ENCODE measurements at regions not wholly inside any gene's neighbourhood (a gene's known extent, or its start where the extent isn't known, plus 50 kb on each side); places are given as distances from the start of the nearest gene placed in this dataset.
"Not testable (repeated sequence)": the region's sequence is repeated elsewhere in the genome, so short reads cannot be mapped to it uniquely, and the experiment has no call there.

GRCh38 chr18:41639218-41639617 lies 315.8 kb upstream of the PIK3C3 start:
- H3K4me1 ChIP-seq (ENCODE audit: insufficient read depth, insufficient read length) = no peaks in the 10 kb centered on the region
- H3K4me3 ChIP-seq (ENCODE audit: insufficient read length, low read depth) = no peak overlapping the region
- H3K9ac ChIP-seq (ENCODE audit: insufficient read length, low read depth) = no peak overlapping the region
- DNase-seq (ENCODE audit: low read depth, low spot score) = no peak
- TF ChIP-seq YY1 (IDR thresholded peaks at IDR 0.05; ENCODE audit: insufficient read depth, insufficient read length) (no peak), ZNF274 (IDR thresholded peaks at IDR 0.05; ENCODE audit: low read depth, low read length) (no peak), SUZ12 (IDR thresholded peaks at IDR 0.05; ENCODE audit: extremely low read depth, insufficient read depth, insufficient read length) (no peak)
- no peaks in the 10 kb centered on the region for H3K27me3 ChIP-seq (ENCODE audit: insufficient read depth, insufficient read length)
- no peaks in the 10 kb centered on the region for H3K9me3 ChIP-seq (ENCODE audit: insufficient read depth, low read length)
- no peaks in the 10 kb centered on the region for H3K36me3 ChIP-seq (ENCODE audit: insufficient read depth, insufficient read length, low read length)

GRCh38 chr18:41631723-41632285 lies 323.2 kb upstream of the PIK3C3 start:
- Histone ChIP-seq H3K4me3 (ENCODE audit: insufficient read length, low read depth) (peak overlapping the region; percentile 56), H3K9ac (ENCODE audit: insufficient read length, low read depth) (peak overlapping the region; percentile 61)
- H3K4me1 ChIP-seq (ENCODE audit: insufficient read depth, insufficient read length); H3K27me3 ChIP-seq (ENCODE audit: insufficient read depth, insufficient read length); DNase-seq (ENCODE audit: low read depth, low spot score); H3K9me3 ChIP-seq (ENCODE audit: insufficient read depth, low read length); H3K36me3 ChIP-seq (ENCODE audit: insufficient read depth, insufficient read length, low read length): not testable (repeated sequence)

- Histone ChIP-seq H3K9ac (ENCODE audit: insufficient read length, low read depth) (no peak overlapping the region), H3K9me3 (ENCODE audit: insufficient read depth, low read length) (no peaks in the 10 kb centered on the region; the same call in 1 of the 2 replicates), H3K36me3 (ENCODE audit: insufficient read depth, insufficient read length, low read length) (no peaks in the 10 kb centered on the region), H3K4me3 (ENCODE audit: insufficient read length, low read depth) (no peak overlapping the region), H3K4me1 (ENCODE audit: insufficient read depth, insufficient read length) (no peaks in the 10 kb centered on the region), H3K27me3 (ENCODE audit: insufficient read depth, insufficient read length) (no peaks in the 10 kb centered on the region)
- TF ChIP-seq YY1 (IDR thresholded peaks at IDR 0.05; ENCODE audit: insufficient read depth, insufficient read length) (no peak), SUZ12 (IDR thresholded peaks at IDR 0.05; ENCODE audit: extremely low read depth, insufficient read depth, insufficient read length) (no peak), ZNF274 (IDR thresholded peaks at IDR 0.05; ENCODE audit: low read depth, low read length) (no peak)
- DNase-seq (ENCODE audit: low read depth, low spot score) = no peak
Observed at GRCh38 chr18:41630232-41630886, 324.7 kb upstream of the PIK3C3 start.

DNA sequence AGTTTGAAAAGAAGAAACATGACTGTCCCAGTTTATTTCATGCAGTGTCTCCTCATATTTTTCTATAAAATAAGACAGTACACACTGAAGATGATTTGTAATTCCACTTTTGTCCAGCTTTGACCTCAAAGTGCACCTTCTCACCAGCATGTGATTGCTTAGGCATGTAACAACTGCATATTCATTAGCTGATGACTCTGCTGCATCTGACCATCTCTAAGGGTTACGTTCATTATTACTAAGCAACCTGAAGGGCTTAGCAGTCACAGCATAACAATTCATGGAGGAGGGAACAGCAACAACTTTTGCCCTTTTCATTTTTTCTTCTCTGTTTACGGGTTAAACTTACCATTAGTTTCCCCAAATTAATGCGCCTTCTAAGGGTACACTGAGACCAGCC lies 330.6 kb upstream of the PIK3C3 start:
- no peak overlapping the region for H3K4me3 ChIP-seq (ENCODE audit: insufficient read length, low read depth)
- no peaks in the 10 kb centered on the region for H3K27me3 ChIP-seq (ENCODE audit: insufficient read depth, insufficient read length)
- H3K4me1 ChIP-seq (ENCODE audit: insufficient read depth, insufficient read length) = no peaks in the 10 kb centered on the region
- no peak for DNase-seq (ENCODE audit: low read depth, low spot score)
- no peaks in the 10 kb centered on the region; the same call in 1 of the 2 replicates for H3K9me3 ChIP-seq (ENCODE audit: insufficient read depth, low read length)
- H3K9ac ChIP-seq (ENCODE audit: insufficient read length, low read depth) = no peak overlapping the region
- no peak for TF ChIP-seq ZNF274 (IDR thresholded peaks at IDR 0.05; ENCODE audit: low read depth, low read length)
- TF ChIP-seq YY1 (IDR thresholded peaks at IDR 0.05; ENCODE audit: insufficient read depth, insufficient read length) = no peak
- TF ChIP-seq SUZ12 (IDR thresholded peaks at IDR 0.05; ENCODE audit: extremely low read depth, insufficient read depth, insufficient read length) = no peak
- no peaks in the 10 kb centered on the region for H3K36me3 ChIP-seq (ENCODE audit: insufficient read depth, insufficient read length, low read length)

- DNase-seq (ENCODE audit: low read depth, low spot score) = no peak
- no peaks in the 10 kb centered on the region for H3K4me1 ChIP-seq (ENCODE audit: insufficient read depth, insufficient read length)
- no peaks in the 10 kb centered on the region for H3K27me3 ChIP-seq (ENCODE audit: insufficient read depth, insufficient read length)
- no peak for TF ChIP-seq YY1 (IDR thresholded peaks at IDR 0.05; ENCODE audit: insufficient read depth, insufficient read length)
- no peak for TF ChIP-seq SUZ12 (IDR thresholded peaks at IDR 0.05; ENCODE audit: extremely low read depth, insufficient read depth, insufficient read length)
- no peak for TF ChIP-seq ZNF274 (IDR thresholded peaks at IDR 0.05; ENCODE audit: low read depth, low read length)
- H3K4me3 ChIP-seq (ENCODE audit: insufficient read length, low read depth) = no peak overlapping the region
- H3K9ac ChIP-seq (ENCODE audit: insufficient read length, low read depth) = no peak overlapping the region
- H3K9me3 ChIP-seq (ENCODE audit: insufficient read depth, low read length) = no peaks in the 10 kb centered on the region
- H3K36me3 ChIP-seq (ENCODE audit: insufficient read depth, insufficient read length, low read length) = no peaks in the 10 kb centered on the region
Observed at GRCh38 chr18:41621177-41621576, 333.9 kb upstream of the PIK3C3 start.

DNA sequence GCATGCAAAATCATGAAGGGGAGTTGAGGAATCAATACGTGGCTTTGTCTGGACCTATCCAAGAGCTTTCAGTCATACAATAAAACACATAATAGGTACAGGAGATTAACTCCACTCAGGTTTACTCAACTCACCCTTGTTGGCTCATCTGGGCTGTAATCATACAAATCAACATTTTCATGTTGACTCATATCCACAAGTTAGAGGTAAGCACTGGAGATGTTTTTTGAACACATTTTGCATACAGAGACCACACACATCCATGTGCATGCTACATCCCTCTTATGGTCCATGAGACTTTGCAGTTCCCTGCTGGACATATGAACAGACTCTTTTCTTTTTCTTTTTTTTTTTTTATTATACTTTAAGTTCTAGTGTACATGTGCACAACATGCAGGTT lies 336.9 kb upstream of the PIK3C3 start:
- Histone ChIP-seq H3K27me3 (ENCODE audit: insufficient read depth, insufficient read length) (no peaks in the 10 kb centered on the region), H3K9me3 (ENCODE audit: insufficient read depth, low read length) (no peaks in the 10 kb centered on the region), H3K36me3 (ENCODE audit: insufficient read depth, insufficient read length, low read length) (no peaks in the 10 kb centered on the region), H3K4me3 (ENCODE audit: insufficient read length, low read depth) (no peak overlapping the region), H3K9ac (ENCODE audit: insufficient read length, low read depth) (no peak overlapping the region), H3K4me1 (ENCODE audit: insufficient read depth, insufficient read length) (no peaks in the 10 kb centered on the region)
- no peak for DNase-seq (ENCODE audit: low read depth, low spot score)
- TF ChIP-seq SUZ12 (IDR thresholded peaks at IDR 0.05; ENCODE audit: extremely low read depth, insufficient read depth, insufficient read length) (no peak), ZNF274 (IDR thresholded peaks at IDR 0.05; ENCODE audit: low read depth, low read length) (no peak), YY1 (IDR thresholded peaks at IDR 0.05; ENCODE audit: insufficient read depth, insufficient read length) (no peak)

DNA sequence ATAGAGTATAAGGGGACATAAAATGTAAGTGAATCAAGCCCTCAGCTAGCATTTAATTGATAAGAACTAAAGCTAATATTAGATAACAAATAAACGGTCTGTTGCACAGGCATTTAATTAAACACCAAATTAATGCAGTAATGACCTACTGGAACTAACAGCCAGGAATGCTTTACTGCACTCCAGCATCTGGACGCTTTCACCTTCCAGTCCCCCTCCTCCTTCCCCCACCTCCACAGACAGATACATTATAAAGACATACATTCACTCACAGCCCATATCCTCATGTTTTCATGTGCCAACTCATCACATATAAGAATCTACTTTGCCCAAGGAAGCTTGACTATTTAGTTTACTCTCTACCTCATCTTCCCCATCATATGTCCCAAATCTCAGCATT lies 337.4 kb upstream of the PIK3C3 start:
- Histone ChIP-seq H3K36me3 (ENCODE audit: insufficient read depth, insufficient read length, low read length) (no peaks in the 10 kb centered on the region), H3K27me3 (ENCODE audit: insufficient read depth, insufficient read length) (no peaks in the 10 kb centered on the region), H3K4me1 (ENCODE audit: insufficient read depth, insufficient read length) (no peaks in the 10 kb centered on the region), H3K4me3 (ENCODE audit: insufficient read length, low read depth) (no peak overlapping the region), H3K9me3 (ENCODE audit: insufficient read depth, low read length) (no peaks in the 10 kb centered on the region), H3K9ac (ENCODE audit: insufficient read length, low read depth) (no peak overlapping the region)
- DNase-seq (ENCODE audit: low read depth, low spot score) = no peak
- TF ChIP-seq SUZ12 (IDR thresholded peaks at IDR 0.05; ENCODE audit: extremely low read depth, insufficient read depth, insufficient read length) = no peak
- TF ChIP-seq ZNF274 (IDR thresholded peaks at IDR 0.05; ENCODE audit: low read depth, low read length) = no peak
- no peak for TF ChIP-seq YY1 (IDR thresholded peaks at IDR 0.05; ENCODE audit: insufficient read depth, insufficient read length)

Measured in NT2/D1 (cell line).